ENCODE measurements at regions not wholly inside any gene's neighbourhood (a gene's known extent, or its start where the extent isn't known, plus 50 kb on each side); places are given as distances from the start of the nearest gene placed in this dataset.

GRCh38 chrY:7871304-7871932 lies 959.9 kb upstream of the AMELY start:
- H3K36me3 ChIP-seq (ENCODE audit: insufficient read depth, low read length) = no peaks in the 10 kb centered on the region
- no peaks in the 10 kb centered on the region for H3K9me3 ChIP-seq (ENCODE audit: low read length)
- H2AFZ ChIP-seq (ENCODE audit: low read length) = no peak overlapping the region
- no TSS peak for BruUV-seq (replicated peaks)
- H3K4me3 ChIP-seq (ENCODE audit: low read depth, low read length, poor library complexity, severe bottlenecking) = no peak overlapping the region
- no peaks in the 10 kb centered on the region for H3K79me2 ChIP-seq (ENCODE audit: insufficient read depth, low read depth, low read length)
- no peak overlapping the region for H3K4me2 ChIP-seq (ENCODE audit: low read length)
- intact Hi-C loops (cut with micrococcal nuclease; ENCODE audit: unreplicated experiment) = loop anchor here (5.0 kb wide), 1 partner anchor 149 kb away; no protein-coding TSS in a partner anchor
- CTCF ChIA-PET (ENCODE audit: unreplicated experiment) = no interaction called here
- no peaks in the 10 kb centered on the region for H3K4me1 ChIP-seq (ENCODE audit: insufficient read depth, low read length, poor library complexity, severe bottlenecking)
- no peak for TF ChIP-seq CTCF (conservative IDR thresholded peaks at IDR 0.05; ENCODE audit: low read length)
- no peak for TF ChIP-seq EZH2phosphoT487 (IDR thresholded peaks at IDR 0.05; ENCODE audit: borderline replicate concordance, low read depth, low read length)
- H4K20me1 ChIP-seq (ENCODE audit: insufficient read depth, low read length) = no peaks in the 10 kb centered on the region
- no peaks in the 10 kb centered on the region for H3K9me2 ChIP-seq (ENCODE audit: insufficient read depth, low read length)
- no peak for DNase-seq (ENCODE audit: low spot score)
- POLR2A ChIA-PET = no interaction called here
- no peak overlapping the region for H3K27ac ChIP-seq (ENCODE audit: low read depth, low read length, poor library complexity, severe bottlenecking)

GRCh38 chrY:7866976-7867375 lies 955.4 kb upstream of the AMELY start:
- CTCF ChIA-PET (ENCODE audit: unreplicated experiment) = no interaction called here
- POLR2A ChIA-PET = interaction anchor here (1.0 kb wide), 1 partner anchor 19 kb away, joined by 3 read pairs; no protein-coding TSS in a partner anchor
- Histone ChIP-seq H3K9me2 (ENCODE audit: insufficient read depth, low read length) (no peaks in the 10 kb centered on the region), H4K20me1 (ENCODE audit: insufficient read depth, low read length) (no peaks in the 10 kb centered on the region), H2AFZ (ENCODE audit: low read length) (no peak overlapping the region), H3K9me3 (ENCODE audit: low read length) (no peaks in the 10 kb centered on the region), H3K27ac (ENCODE audit: low read depth, low read length, poor library complexity, severe bottlenecking) (no peak overlapping the region), H3K36me3 (ENCODE audit: insufficient read depth, low read length) (no peaks in the 10 kb centered on the region), H3K4me3 (ENCODE audit: low read depth, low read length, poor library complexity, severe bottlenecking) (no peak overlapping the region), H3K79me2 (ENCODE audit: insufficient read depth, low read depth, low read length) (no peaks in the 10 kb centered on the region), H3K4me1 (ENCODE audit: insufficient read depth, low read length, poor library complexity, severe bottlenecking) (no peaks in the 10 kb centered on the region), H3K4me2 (ENCODE audit: low read length) (no peak overlapping the region)
- TF ChIP-seq EZH2phosphoT487 (IDR thresholded peaks at IDR 0.05; ENCODE audit: borderline replicate concordance, low read depth, low read length) = no peak
- intact Hi-C loops (cut with micrococcal nuclease; ENCODE audit: unreplicated experiment) = no loop called here
- no peak for DNase-seq (ENCODE audit: low spot score)
- no TSS peak for BruUV-seq (replicated peaks)

GRCh38 chrY:7860781-7861614 lies 949.4 kb upstream of the AMELY start:
- H3K79me2 ChIP-seq (ENCODE audit: insufficient read depth, low read depth, low read length) = no peaks in the 10 kb centered on the region
- POLR2A ChIA-PET = no interaction called here
- no peak for DNase-seq (ENCODE audit: low spot score)
- intact Hi-C loops (cut with micrococcal nuclease; ENCODE audit: unreplicated experiment) = no loop called here
- H3K9me2 ChIP-seq (ENCODE audit: insufficient read depth, low read length) = no peaks in the 10 kb centered on the region
- H3K36me3 ChIP-seq (ENCODE audit: insufficient read depth, low read length) = no peaks in the 10 kb centered on the region
- H3K9me3 ChIP-seq (ENCODE audit: low read length) = no peaks in the 10 kb centered on the region
- no peaks in the 10 kb centered on the region for H4K20me1 ChIP-seq (ENCODE audit: insufficient read depth, low read length)
- TF ChIP-seq EZH2phosphoT487 (IDR thresholded peaks at IDR 0.05; ENCODE audit: borderline replicate concordance, low read depth, low read length) (no peak), CTCF (conservative IDR thresholded peaks at IDR 0.05; ENCODE audit: low read length) (no peak)
- no peaks in the 10 kb centered on the region for H3K4me1 ChIP-seq (ENCODE audit: insufficient read depth, low read length, poor library complexity, severe bottlenecking)
- no peak overlapping the region for H3K4me2 ChIP-seq (ENCODE audit: low read length)
- no peak overlapping the region for H3K27ac ChIP-seq (ENCODE audit: low read depth, low read length, poor library complexity, severe bottlenecking)
- CTCF ChIA-PET (ENCODE audit: unreplicated experiment) = no interaction called here
- H2AFZ ChIP-seq (ENCODE audit: low read length) = no peak overlapping the region
- H3K4me3 ChIP-seq (ENCODE audit: low read depth, low read length, poor library complexity, severe bottlenecking) = no peak overlapping the region
- no TSS peak for BruUV-seq (replicated peaks)

Measured in OCI-LY7 (cell line).